K562 (cell line): ENCODE measurements at regions not wholly inside any gene's neighbourhood (a gene's known extent, or its start where the extent isn't known, plus 50 kb on each side); places are given as distances from the start of the nearest gene placed in this dataset.

Source experiments
- ATAC-seq: fragments of 200-7000 bp; cut with Tn5 transposase; 3 replicates; pipeline ENCODE4 v1.9.1; 2020; ENCODE audit warnings: moderate library complexity
- BruUV-seq: library from RNA; stranded (reverse); fragments of 400-500 nt; replicated peaks from 2 replicates; lab custom pipeline; 2021; lab: Mats Ljungman, UMichigan
- CTCF ChIA-PET: fragments of 300-600 bp; formaldehyde crosslinking; extraction: SDS; loops from one replicate; lab custom pipeline; 2021; ENCODE audit warnings: low intra/inter-chr PET ratio; lab: Yijun Ruan, JAX
- POLR2A ChIA-PET: fragments of 300-600, 350-650 bp; sonication (Branson Sonifier 250); formaldehyde crosslinking; extraction: SDS; loops from one replicate; lab custom pipeline; 2021; ENCODE audit warnings: antibody characterized with exemption, inconsistent platforms; lab: Yijun Ruan, JAX
- DNase-seq, 4 experiments: peaks; one replicate each; pipeline versions ENCODE4 v3.0.0 to v3.0.0-alpha.2; 2011 to 2018; ENCODE audit warnings: low spot score in 3 of 4, mixed read lengths in 3 of 4; ENCODE audit errors: extremely low read depth in 1 of 4
- FAIRE-seq: peaks from 2 replicates; lab custom pipeline; 2011; peaks lifted over from hg19 to GRCh38; lab: Jason Lieb, UNC
- H2AFZ ChIP-seq: 2 replicates; pipeline ENCODE4 v1.6.0; 2011; ENCODE audit warnings: low read depth, low read length, control low read depth, inconsistent platforms
- H3K27ac ChIP-seq: fragments of 200-600 bp; 3 replicates; pipeline ENCODE4 v1.8.0; 2011; ENCODE audit warnings: low read depth, mild to moderate bottlenecking, control low read depth, inconsistent platforms, low read length, moderate library complexity, mixed read lengths; ENCODE audit errors: extremely low read depth
- H3K27me3 ChIP-seq, 2 experiments: fragments of 300-600 bp in 1 of 2; 2 replicates in 1 of 2; 3 replicates in 1 of 2; pipeline versions ENCODE4 v1.6.0 to v1.8.0; 2011; ENCODE audit warnings: inconsistent platforms in 2 of 2, low read length in 2 of 2, mild to moderate bottlenecking in 1 of 2, mixed read lengths in 1 of 2, moderate library complexity in 1 of 2; ENCODE audit not compliant: control insufficient read depth in 2 of 2, insufficient read depth in 2 of 2
- H3K36me3 ChIP-seq: fragments of 300-600 bp; 3 replicates; pipeline ENCODE4 v1.8.0; 2011; ENCODE audit warnings: mild to moderate bottlenecking, low read length, inconsistent platforms; ENCODE audit not compliant: control insufficient read depth, insufficient read depth
- H3K4me1 ChIP-seq, 2 experiments: fragments of 200-600 bp in 1 of 2; replicated peaks in 1 of 2; 2 replicates in 1 of 2; 3 replicates in 1 of 2; pipeline versions ENCODE4 v1.5.1 to v1.8.0; 2011; ENCODE audit warnings: inconsistent platforms in 2 of 2, low read length in 2 of 2, mild to moderate bottlenecking in 1 of 2, mixed read lengths in 1 of 2, moderate library complexity in 1 of 2; ENCODE audit not compliant: control insufficient read depth in 2 of 2, insufficient read depth in 2 of 2
- H3K4me2 ChIP-seq: 2 replicates; pipeline ENCODE4 v1.6.1; 2011; ENCODE audit warnings: low read length, control low read depth, inconsistent platforms, mixed read lengths; ENCODE audit not compliant: insufficient read depth
- H3K4me3 ChIP-seq: fragments of 200-600 bp; sonication (generic), shearing (Covaris generic); 2 replicates; pipeline ENCODE4 v1.5.1; 2016; ENCODE audit warnings: control low read depth, inconsistent platforms
- H3K79me2 ChIP-seq: fragments of 200-600 bp; 3 replicates; pipeline ENCODE4 v1.8.0; 2011; ENCODE audit warnings: low read length, inconsistent platforms; ENCODE audit not compliant: control insufficient read depth, insufficient read depth
- H3K9ac ChIP-seq, 2 experiments: 2 replicates each; pipeline versions ENCODE4 v1.6.0 to v1.6.1; 2011; ENCODE audit warnings: low read depth in 2 of 2, low read length in 2 of 2, control low read depth in 1 of 2, inconsistent platforms in 1 of 2, mild to moderate bottlenecking in 1 of 2, mixed read lengths in 1 of 2; ENCODE audit not compliant: insufficient read depth in 1 of 2
- H3K9me1 ChIP-seq: one replicate; pipeline ENCODE4 v1.6.0; 2011; ENCODE audit warnings: inconsistent platforms, mild to moderate bottlenecking, low read length, moderate library complexity; ENCODE audit not compliant: control insufficient read depth, insufficient read depth
- H3K9me3 ChIP-seq: replicated peaks from 2 replicates; pipeline ENCODE4 v1.5.1; 2011; ENCODE audit warnings: low read depth, low read length, inconsistent platforms; ENCODE audit not compliant: control insufficient read depth, insufficient read depth
- H4K20me1 ChIP-seq: replicated peaks from 2 replicates; pipeline ENCODE4 v1.6.1; 2011; ENCODE audit warnings: low read length, inconsistent platforms, mixed read lengths; ENCODE audit not compliant: control insufficient read depth, insufficient read depth
- ARHGAP35 ChIP-seq: fragments of 450-650 bp; IDR thresholded peaks from 2 replicates; pipeline ENCODE4 v1.6.1; 2018; ENCODE audit not compliant: partially characterized antibody
- ATF6 ChIP-seq: sonication (generic); formaldehyde crosslinking; IDR thresholded peaks from 2 replicates; pipeline ENCODE4 v1.4.0; 2020; ENCODE audit warnings: mild to moderate bottlenecking, missing genetic modification reagents
- HNRNPK ChIP-seq: fragments of 200-400 bp; formaldehyde crosslinking; IDR thresholded peaks from one replicate; pipeline ENCODE4 v1.6.1; 2018; ENCODE audit warnings: mild to moderate bottlenecking, low read depth, low read length; ENCODE audit not compliant: poor library complexity, severe bottlenecking
- NUFIP1 ChIP-seq: fragments of 450-650 bp; IDR thresholded peaks from 2 replicates; pipeline ENCODE4 v1.6.1; 2018; ENCODE audit not compliant: partially characterized antibody
- RREB1 ChIP-seq: fragments of 250-450 bp; sonication (Bioruptor Pico); IDR thresholded peaks from 2 replicates; pipeline ENCODE4 v1.4.0; 2020
- SAP30 ChIP-seq: fragments of 200-600 bp; sonication (generic); IDR thresholded peaks from 2 replicates; pipeline ENCODE4 v1.6.1; 2012; ENCODE audit warnings: borderline replicate concordance, low read depth, mild to moderate bottlenecking, moderate library complexity, low read length, control low read depth, inconsistent platforms; ENCODE audit not compliant: insufficient read depth, poor library complexity, severe bottlenecking
- SMARCC2 ChIP-seq: fragments of 450-650 bp; IDR thresholded peaks from 2 replicates; pipeline ENCODE4 v1.6.1; 2017; ENCODE audit warnings: antibody characterized with exemption, moderate library complexity, mild to moderate bottlenecking, low read depth
- TCF7 ChIP-seq: sonication (generic); IDR thresholded peaks from 2 replicates; pipeline ENCODE4 v1.6.1; 2016; ENCODE audit warnings: antibody characterized with exemption, borderline replicate concordance
- ZNF431 ChIP-seq: sonication (generic); formaldehyde crosslinking; IDR thresholded peaks from 2 replicates; pipeline ENCODE4 v1.8.0; 2022; ENCODE audit warnings: mild to moderate bottlenecking, missing genetic modification reagents
- ZNF584 ChIP-seq: fragments of 200-800 bp; sonication (Bioruptor generic); IDR thresholded peaks from 2 replicates; pipeline ENCODE4 v1.6.1; 2016; ENCODE audit warnings: low read depth, mild to moderate bottlenecking, missing genetic modification characterization, missing compliant biosample characterization
- ZNF644 ChIP-seq: fragments of 200-800 bp; sonication (Bioruptor generic); IDR thresholded peaks from 2 replicates; pipeline ENCODE4 v1.6.1; 2016; ENCODE audit warnings: low read depth, missing genetic modification characterization, missing compliant biosample characterization
- in situ Hi-C: fragments of 300-500 bp; cut with MboI; formaldehyde crosslinking; loops from 4 replicates; pipeline ENCODE4 v1.15.0; 2018; ENCODE audit warnings: inconsistent platforms, mixed read lengths
- intact Hi-C: fragments of 100-400 bp; cut with micrococcal nuclease; formaldehyde crosslinking; loops from 2 replicates; pipeline ENCODE4 v1.14.2; 2022
- TF ChIP-seq, protein P1 (sequence below): fragments of 200-400 bp; formaldehyde crosslinking; IDR thresholded peaks from 2 replicates; pipeline ENCODE4 v1.6.1; 2017; ENCODE audit warnings: mild to moderate bottlenecking, low read depth, low read length, moderate library complexity

DNA sequence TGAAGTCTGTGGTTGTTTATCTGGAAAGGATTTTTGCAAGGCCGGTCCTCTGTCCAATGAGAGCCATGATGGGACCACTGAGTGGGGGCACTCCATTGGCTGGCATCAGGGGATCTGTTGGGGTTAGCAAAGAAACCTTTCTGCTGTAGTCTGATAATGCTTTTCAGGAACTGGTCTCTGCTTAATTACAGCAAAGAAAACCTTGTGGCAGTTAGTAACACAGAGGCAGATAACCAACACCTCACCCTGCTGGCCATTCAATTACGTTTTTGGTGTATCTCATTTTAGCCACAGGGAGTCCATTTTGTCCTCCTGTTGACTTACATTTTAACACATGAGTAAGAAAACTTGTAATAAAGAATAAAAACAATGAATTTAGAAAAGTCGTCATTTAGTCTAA is 629.3 kb upstream of the MDGA2 start (continued):
- no peak for TF ChIP-seq ZNF644 (tag)
- TF ChIP-seq SMARCC2 = no peak
- no peak for TF ChIP-seq ZNF431
- TF ChIP-seq ATF6 (CRISPR knock-in tag) = no peak
- TF ChIP-seq HNRNPK = no peak
- no peak for TF ChIP-seq TCF7

DNA sequence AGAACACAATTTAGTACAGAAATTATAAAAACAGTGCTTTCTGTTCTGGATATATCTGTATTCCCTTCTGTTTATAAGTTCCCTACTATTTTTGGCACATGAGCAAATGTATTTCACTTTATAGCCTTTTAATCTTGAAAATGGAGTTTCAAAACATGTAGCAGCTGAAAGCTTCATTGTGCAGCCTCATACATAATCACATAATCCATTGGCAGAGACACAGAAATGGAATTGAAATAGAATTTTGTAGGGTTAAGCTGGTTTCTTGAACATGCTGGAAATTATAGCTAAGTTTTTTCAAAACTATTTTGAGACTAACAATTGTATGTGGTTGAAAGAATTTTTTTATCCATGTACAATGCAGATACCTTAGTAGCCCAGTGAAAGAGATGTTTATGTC is 614.3 kb upstream of the MDGA2 start:
- H3K27me3 ChIP-seq = no peaks in the 10 kb centered on the region
- DNase-seq (no peak), ATAC-seq (no peak), FAIRE-seq (no peak)
- in situ Hi-C loops (no loop called here), intact Hi-C loops (no loop called here)
- H3K4me2 ChIP-seq = no peak overlapping the region
- CTCF ChIA-PET = no interaction called here
- H2AFZ ChIP-seq = no peak overlapping the region
- H3K9ac ChIP-seq = no peak overlapping the region
- H3K9me3 ChIP-seq = no peaks in the 10 kb centered on the region
- H4K20me1 ChIP-seq = no peaks in the 10 kb centered on the region
- H3K27ac ChIP-seq = no peak overlapping the region
- no peak overlapping the region for H3K4me3 ChIP-seq
- H3K4me1 ChIP-seq = no peaks in the 10 kb centered on the region
- no peaks in the 10 kb centered on the region for H3K36me3 ChIP-seq
- H3K9me1 ChIP-seq = no peaks in the 10 kb centered on the region
- BruUV-seq = no TSS peak
- POLR2A ChIA-PET = no interaction called here
- H3K79me2 ChIP-seq = no peaks in the 10 kb centered on the region
- TF ChIP-seq ZNF584 (CRISPR knock-in tag) (no peak), SAP30 (no peak), RREB1 (CRISPR knock-in tag) (no peak), NUFIP1 (no peak), ARHGAP35 (no peak)
- TF ChIP-seq, protein P1, sequence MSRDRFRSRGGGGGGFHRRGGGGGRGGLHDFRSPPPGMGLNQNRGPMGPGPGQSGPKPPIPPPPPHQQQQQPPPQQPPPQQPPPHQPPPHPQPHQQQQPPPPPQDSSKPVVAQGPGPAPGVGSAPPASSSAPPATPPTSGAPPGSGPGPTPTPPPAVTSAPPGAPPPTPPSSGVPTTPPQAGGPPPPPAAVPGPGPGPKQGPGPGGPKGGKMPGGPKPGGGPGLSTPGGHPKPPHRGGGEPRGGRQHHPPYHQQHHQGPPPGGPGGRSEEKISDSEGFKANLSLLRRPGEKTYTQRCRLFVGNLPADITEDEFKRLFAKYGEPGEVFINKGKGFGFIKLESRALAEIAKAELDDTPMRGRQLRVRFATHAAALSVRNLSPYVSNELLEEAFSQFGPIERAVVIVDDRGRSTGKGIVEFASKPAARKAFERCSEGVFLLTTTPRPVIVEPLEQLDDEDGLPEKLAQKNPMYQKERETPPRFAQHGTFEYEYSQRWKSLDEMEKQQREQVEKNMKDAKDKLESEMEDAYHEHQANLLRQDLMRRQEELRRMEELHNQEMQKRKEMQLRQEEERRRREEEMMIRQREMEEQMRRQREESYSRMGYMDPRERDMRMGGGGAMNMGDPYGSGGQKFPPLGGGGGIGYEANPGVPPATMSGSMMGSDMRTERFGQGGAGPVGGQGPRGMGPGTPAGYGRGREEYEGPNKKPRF = no peak
